NCI-H345 treated with DMSO at 0.1 percent for 48 hours (cell line): ENCODE measurements at regions not wholly inside any gene's neighbourhood (a gene's known extent, or its start where the extent isn't known, plus 50 kb on each side); places are given as distances from the start of the nearest gene placed in this dataset.
"Not testable (repeated sequence)": the region's sequence is repeated elsewhere in the genome, so short reads cannot be mapped to it uniquely, and the experiment has no call there.

ENCODE experiments used
- DNase-seq: peaks from one replicate; lab custom pipeline; 2025; ENCODE audit not compliant: unreplicated experiment; lab: John Stamatoyannopoulos, UW

DNA sequence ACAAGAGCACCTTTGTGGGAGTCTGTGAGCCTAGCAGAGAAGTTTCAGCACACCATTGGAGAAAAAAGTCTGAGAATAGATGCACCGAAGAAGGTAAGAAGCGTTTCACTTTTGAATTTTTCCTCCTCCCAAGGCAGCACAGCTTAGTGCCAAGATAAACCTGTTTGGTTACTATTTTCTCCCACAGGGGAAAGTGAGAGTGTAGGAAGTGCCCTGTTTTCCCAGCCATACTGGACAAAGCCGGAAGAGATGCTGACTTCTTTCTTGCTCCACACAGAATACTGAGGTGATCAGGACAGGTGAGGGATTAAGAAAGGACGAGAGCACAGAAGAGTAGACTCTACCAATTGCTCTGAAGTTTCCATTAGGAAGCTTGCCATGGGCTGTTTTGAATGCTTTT, 1011.0 kb upstream of the MIR17HG start:
- no peak for DNase-seq

DNA sequence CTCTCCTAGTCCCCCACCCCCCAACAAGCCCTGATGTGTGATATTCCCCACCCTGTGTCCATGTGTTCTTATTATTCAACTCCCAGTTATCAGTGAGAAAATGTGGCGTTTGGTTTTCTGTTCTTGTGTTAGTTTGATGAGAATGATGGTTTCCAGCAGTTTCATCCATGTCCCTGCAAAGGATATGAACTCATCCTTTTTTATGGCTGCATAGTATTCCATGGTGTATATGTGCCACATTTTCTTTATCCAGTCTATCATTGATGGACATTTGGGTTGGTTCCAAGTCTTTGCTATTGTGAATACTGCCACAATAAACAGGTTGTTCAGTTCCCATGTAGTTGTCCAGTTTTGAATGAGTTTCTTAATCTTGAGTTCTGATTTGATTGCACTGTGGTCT, 1006.1 kb upstream of the MIR17HG start:
- not testable (repeated sequence) for DNase-seq

DNA sequence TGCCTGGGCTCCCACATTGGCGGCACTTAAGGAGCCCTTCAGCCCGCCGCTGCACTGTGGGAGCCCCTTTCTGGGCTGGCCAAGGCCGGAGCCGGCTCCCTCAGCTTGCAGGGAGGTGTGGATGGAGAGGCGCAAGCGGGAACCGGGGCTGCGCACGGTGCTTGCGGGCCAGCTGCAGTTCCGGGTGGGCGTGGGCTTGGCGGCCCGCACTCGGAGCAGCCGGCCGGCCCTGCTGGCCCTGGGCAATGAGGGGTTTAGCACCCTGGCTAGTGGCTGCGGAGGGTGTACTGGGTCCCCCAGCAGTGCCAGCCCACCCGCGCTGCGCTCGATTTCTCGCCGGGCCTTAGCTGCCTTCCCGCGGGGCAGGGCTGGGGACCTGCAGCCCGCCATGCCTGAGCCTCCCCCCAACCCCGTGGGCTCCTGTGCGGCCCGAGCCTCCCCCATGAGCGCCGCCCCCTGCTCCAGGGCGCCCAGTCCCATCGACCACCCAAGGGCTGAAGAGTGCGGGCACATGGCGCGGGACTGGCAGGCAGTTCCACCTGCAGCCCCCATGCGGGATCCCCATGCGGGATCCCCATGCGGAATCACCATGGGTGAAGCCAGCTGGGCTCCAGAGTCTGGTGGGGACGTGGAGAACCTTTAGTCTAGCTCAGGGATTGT, 998.9 kb upstream of the MIR17HG start:
- not testable (repeated sequence) for DNase-seq

DNA sequence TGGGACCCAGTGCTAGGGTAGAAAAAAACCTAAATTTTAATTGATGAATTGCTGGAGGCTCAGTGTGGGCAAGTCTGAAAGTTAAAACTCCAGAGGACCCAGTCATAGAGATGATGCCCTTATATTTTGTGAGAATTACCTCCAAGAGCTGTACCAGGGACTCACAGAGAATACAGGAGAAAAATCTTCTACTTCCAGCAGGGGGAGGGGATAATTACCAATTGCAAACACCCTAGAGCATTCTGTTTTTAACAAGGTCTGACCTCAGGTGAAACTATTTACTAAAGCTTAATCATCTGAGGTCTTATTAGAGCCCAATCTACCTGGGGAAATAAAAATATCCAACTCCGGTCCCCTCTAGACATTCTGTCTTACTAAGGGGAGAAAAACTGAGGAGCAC, 994.7 kb upstream of the MIR17HG start:
- DNase-seq: no peak

DNA sequence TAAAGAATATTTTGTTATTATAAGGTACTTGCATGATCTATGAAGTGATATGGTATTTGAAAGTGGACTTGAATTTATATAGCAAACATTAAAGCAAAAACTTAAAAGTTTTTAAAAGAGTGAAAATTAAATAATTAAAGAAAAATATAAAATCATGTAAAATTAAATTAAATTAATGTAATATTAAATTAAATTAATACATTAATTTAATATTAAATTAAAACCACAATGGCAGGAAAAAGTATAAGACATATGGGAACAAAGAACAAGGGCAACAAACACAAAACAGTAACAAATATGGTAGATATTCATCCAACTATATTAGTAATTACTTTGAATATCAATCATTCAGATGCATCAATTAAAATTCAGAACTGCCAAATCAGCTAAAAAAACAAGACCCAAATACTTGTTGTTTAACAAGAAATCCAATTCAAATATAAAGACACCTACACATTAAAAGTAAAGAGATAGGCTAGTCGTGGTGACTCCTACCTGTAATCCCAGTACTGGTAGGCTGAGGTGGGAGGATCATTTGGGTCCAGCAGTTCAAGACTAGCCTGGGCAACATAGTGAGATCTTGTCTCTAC, 992.2 kb upstream of the MIR17HG start:
- DNase-seq: no peak

DNA sequence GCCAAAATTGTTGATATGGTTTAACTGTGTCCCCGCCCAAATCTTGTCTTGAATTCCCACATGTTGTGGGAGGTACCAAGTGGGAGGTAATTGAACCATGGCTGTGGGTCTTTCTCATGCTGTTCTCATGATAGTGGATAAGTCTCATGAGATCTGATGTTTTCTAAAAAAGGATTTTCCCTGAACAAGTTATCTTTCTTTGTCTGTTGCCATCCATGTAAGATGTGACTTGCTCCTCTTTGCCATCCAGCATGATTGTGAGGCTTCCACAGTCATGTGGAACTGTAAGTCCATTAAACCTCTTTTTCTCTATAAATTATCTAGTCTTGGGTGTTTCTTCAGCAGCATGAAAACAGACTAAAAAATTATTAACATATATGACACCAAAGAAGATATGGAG, 986.7 kb upstream of the MIR17HG start:
- DNase-seq: no peak

DNA sequence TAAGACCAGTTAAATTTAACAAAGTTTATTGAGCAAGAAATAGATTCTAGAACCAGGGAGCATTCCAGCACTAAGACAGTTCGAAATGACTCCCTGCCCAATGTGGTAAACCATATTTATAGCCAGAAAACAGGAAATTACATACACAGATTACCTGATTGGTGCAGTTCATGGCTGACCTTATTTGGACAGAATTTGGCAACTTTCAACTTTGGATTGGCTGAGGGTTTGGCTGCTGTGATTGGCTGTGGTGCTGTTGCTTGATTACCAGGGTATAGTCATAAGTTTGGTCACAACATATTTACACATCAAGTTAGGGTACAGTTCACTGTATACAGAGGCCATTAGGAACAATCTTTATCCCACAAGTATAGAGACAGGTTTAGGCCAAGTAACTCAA, 984.8 kb upstream of the MIR17HG start:
- no peak for DNase-seq

DNA sequence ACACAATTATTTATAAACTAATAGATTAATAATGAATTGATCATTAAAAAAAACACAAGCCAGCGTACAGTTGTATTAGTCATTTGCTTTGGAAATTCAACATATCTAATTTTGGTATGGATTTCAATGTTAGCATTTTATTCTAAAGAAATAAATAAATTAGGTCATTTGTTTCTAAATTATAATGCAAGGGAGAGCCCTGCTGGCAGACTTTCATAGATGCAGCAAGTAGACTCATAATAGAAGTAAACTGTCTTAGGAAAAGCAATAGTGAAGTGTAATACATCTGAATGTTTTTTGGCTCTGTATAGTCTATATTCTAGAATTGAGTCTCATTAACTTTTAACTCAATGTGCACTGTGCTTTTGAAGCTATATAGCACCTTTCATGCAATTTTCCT, 982.4 kb upstream of the MIR17HG start:
- DNase-seq: no peak

DNA sequence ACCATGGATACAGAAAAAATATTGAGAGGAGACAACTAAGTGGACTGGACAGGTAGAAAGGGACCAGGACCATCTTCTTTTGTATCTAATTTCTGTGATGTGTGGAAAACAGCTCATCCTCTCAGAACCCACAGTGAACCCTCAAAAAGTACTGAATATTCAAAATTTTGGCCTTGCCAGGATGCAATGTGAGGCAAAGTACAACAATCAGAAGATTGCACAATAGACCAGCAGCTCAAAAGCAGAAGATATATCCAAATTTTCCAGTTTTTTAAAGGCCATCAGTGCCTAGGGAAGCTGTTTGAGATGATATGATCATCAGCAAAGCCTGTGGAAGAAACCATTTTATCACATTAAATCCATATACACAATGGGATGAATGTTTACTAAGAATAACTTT, 973.3 kb upstream of the MIR17HG start:
- DNase-seq: no peak

DNA sequence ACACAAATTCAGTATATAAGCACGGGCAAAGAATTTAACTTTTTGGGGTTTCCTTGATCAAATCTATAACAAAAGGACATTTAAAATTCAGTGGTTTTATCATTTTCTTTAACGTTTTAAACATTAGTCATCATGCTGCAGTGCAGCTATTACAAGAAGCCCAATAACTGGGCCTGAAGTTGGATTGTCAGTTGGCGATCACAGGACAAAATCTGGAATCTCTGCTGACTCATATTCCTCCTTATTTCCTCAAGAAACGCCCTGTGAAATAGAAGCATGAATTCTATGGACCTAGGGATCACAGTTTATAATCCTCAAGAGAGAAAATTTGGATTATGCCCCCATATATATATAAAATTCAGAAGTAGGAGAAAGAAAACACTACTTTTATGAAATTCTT, 971.6 kb upstream of the MIR17HG start:
- DNase-seq: no peak

DNA sequence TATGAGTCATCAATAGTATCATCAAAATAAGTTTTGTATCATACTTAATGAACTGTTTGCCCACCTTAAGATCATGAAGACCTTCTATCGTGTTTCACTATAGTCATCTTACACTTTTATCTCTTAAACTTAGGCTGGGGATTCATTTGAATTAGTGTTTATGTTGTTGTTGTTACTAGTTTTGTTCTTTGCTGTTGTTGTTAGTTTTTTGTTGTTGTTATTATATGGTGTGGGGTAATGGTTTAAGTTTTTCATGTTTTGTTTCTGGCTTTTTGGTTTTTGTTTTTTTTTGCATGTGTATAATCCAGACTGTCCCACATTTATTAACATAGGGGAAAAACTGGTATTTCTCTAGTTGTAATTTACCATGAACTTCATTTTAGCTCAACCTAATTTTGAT, 965.1 kb upstream of the MIR17HG start:
- DNase-seq: no peak

DNA sequence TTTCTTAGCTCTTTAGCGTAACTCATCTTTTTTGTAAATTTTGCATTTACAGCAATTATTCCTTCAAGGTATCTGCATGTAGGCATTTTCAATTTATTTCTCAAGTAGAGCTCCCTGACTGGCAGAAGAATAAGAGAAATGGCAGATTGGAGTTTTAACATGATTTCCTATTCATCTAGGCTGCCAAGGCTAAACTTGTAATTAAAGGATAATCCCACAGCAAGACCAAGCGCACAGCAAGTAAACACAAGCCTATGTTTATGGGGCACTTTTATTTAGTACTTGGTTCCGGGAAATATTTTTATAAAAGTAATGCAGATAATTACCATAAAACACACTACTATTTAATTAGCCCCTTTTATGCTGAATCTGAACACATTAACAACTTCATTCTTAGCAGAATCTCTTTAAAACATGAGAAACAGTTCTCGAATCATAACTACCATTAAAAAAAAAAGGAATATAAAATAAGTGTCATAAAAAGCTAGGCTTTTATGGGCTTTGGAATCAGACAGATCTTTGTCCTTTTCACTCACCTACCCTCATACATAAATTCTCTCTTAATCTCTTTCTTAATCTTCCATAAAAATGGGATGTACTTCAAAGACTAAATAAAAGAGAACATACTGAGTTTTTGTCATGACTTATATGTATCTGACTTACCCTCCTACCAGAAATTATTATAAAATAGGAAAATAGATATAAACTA, 961.6 kb upstream of the MIR17HG start:
- DNase-seq: no peak

DNA sequence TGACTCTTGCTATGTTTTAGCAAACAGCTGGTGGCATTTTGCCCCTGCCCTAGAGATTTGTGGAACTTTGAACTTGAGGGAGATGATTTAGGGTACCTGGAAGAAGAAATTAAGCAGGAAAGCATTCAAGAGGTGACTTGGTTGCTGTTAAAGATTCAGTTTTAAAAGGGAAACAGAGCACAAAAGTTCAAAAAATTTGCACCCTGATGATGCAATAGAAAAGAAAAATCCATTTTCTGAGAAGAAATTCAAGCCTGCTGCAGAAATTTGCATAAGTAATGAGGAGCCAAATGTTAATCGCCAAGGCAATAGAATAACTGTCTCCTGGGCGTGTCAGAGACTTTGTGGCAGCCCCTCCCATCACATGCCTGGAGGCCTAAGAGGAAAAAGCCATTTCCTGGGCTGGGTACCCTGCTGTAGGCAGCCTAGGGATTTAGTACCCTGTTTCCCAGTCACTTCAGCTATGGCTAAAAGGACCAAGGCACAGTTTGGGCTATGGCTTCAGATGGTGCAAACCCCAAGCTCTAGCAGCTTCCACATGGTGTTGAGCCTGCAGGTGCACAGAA, 958.5 kb upstream of the MIR17HG start:
- DNase-seq: no peak

DNA sequence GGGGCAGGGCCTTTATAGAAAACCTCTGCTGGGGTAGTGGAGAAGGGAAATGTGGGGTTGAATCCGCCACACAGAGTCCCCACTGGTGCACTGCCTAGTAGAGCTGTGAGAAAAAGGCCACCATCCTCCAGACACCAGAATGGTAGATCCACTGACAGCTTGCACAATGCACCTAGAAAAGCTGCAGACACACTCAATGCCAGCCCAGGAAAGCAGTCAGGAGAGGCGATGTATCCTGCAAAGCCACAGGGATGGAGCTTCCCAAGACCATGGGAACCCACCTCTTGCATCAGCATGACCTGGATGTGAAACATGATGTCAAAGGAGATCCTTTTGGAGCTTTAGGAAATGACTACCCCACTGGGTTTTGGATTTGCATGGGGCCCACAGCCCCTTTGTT, 958.0 kb upstream of the MIR17HG start:
- no peak for DNase-seq

DNA sequence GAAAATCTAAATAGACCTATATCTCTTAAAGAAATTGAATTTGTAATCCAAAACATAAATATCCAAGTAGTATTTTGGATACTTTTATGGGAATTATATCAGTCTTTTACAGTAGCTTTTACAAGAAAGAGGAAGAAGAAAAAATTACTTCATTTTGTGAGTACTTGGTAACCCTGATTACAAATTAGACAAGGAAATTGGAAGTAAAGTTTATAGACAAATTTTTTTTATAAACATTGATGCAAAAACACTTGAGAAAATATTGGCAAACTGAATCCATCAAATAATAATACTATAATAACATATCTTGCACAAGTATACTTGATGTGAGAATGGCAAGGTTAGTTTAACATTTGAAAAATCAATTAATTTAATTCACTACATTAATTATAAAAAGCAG, 954.1 kb upstream of the MIR17HG start:
- DNase-seq: no peak

DNA sequence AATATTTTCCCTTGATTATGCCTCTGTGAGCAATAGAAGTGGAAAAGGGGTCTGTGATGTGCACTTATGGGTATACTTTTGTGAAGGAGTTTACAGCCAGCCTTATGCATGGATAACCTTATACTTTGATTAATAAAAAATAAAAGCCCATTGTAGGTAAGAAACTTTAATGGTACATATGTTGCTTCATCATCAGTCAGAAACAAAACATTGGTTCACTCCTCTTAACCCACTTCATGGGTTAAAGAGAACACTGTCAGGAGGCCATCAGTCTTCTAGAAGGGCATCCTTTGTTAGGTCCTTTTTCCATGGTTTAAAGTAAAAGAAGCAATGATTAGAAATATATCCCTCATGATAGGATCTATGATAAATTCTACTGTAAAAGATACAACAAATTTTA, 952.1 kb upstream of the MIR17HG start:
- no peak for DNase-seq

DNA sequence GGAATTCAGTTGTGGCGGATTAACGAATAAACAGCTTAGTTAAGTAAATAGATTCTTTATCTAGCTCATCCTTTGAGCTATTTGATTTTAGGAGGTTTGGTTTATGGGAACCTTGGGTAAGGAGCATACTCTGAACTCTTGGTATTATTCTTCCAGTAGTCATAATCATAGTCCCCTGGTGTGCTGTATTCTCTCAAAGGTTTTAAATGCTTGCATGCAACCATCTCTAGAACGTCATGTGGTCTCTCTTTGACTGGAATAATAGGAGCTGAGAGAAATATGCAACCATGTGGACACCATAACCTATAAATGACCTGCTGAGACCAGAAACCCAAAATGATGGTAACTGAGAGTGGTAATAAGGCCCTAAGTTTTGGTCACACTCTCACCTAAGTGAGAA, 951.6 kb upstream of the MIR17HG start:
- no peak for DNase-seq

DNA sequence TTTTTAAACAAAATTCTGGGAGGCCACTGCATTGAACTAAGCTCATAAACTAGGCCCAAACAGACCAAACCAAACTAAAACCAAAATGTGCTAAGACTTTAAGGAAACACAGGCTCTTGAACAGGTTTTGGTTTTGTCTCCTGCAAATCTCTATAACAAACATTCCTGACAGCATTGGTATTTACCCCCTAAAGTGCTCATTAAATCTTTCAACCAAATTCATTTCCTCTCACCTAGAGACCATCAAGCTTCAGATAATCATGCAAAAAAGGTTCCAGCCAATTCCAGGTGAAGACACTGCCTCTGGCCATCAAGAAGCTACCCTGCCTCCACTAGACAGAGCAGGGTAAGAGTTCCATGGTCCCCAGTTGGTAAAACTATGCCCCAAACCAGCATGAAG, 951.2 kb upstream of the MIR17HG start:
- no peak for DNase-seq

DNA sequence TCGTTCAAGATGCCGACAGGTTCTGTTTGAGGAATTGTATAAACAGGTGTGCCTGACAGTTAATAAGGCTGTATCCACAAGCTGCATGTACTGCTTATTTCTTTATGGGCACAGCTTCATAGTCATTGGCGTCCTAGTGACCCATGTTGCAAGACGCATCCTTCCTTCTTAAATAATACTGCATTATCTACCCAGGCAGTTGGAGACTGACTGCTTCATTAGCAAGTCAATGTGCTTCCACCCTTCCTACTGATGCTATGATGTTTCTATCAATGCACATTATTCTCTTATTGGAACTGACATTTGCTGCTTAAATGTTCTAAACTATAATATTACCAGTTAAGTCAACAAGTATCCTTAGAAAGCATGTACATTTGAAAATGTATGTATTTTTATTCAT, 950.0 kb upstream of the MIR17HG start:
- DNase-seq: no peak

DNA sequence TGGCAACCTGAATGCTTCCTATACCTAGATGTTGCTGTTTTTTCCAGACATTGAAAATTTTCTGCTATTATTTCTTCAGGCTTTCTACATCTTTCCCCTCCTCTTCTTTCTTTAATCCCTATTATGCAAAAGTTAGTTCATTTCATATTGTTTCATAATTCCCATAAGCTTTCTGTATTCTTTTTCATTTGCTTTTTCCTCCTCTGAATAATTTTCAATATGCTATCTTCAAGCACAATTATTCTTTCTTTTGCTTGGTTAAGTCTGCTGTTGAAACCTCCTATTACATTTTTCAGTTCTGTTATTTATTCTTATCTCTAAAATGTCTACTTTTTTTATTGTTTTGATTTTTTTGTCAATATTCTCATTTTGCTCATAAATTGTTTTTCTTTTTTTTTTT, 947.1 kb upstream of the MIR17HG start:
- DNase-seq: no peak

DNA sequence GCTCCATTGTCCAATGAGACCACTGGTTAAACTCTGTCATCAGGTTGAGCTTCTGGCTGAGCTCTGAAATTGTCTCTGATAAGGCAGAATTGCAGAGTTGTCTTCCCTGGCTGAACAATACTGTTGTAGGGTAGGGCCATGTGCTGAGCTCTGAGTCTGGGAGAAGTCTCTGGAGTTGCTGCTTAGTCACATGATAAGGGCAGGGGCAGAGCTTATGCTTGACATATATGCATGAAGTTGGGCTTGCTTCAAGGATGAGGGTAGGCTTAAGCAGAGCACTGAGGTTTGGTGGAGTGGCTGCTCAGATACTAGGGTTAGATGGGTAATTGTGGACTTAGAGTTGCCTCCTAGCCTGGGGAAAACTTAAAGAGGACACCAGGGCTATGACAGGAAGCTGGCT, 946.3 kb upstream of the MIR17HG start:
- no peak for DNase-seq

DNA sequence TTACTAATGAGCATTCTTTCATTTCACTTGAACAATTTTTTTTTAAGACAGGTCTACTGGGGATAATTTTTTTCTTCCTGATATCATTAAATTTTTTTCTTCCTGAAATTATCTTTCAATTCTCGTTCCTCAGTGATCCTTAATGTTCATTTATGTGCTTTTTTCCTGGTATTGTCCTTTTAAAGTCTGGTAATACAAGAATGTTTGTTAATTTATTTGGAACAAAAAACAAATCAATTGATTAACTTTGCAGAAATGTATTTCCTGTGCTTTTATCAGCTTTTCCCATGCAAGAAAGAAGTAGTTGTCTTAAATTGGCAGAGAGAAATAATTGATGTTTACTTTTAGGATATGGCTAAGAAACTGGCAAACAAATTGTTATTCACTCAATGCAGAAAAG, 945.4 kb upstream of the MIR17HG start:
- no peak for DNase-seq
